HG02763 (cell line): ENCODE measurements at regions not wholly inside any gene's neighbourhood (a gene's known extent, or its start where the extent isn't known, plus 50 kb on each side); places are given as distances from the start of the nearest gene placed in this dataset.
"Not testable (repeated sequence)": the region's sequence is repeated elsewhere in the genome, so short reads cannot be mapped to it uniquely, and the experiment has no call there.

Experiments used
- ATAC-seq: cut with Tn5 transposase; IDR thresholded peaks from one replicate; pipeline ENCODE4 v1.9.1; 2021; ENCODE audit warnings: mild to moderate bottlenecking, moderate library complexity; ENCODE audit not compliant: unreplicated experiment

DNA sequence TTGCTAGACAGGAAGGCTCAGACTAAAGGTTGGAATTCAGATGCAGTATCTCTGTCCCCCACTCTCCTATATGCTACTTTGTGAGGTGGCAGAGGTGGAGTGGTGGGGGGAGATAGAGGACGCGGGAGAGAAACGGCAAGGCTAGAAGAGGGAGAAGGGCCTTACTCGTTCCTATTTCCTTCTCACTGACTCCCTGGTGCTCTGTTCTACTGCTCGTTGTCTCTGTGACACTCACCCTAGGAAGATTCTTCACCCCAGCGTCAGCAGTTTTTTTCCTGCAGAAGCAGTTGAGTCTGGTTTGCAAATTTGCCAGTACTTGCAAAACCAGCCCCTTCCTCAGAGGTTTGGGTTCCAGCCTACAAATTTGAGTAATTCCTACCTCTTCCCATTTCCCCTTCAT, 801.1 kb upstream of the SLC35B3 start:
- no peak for ATAC-seq

DNA sequence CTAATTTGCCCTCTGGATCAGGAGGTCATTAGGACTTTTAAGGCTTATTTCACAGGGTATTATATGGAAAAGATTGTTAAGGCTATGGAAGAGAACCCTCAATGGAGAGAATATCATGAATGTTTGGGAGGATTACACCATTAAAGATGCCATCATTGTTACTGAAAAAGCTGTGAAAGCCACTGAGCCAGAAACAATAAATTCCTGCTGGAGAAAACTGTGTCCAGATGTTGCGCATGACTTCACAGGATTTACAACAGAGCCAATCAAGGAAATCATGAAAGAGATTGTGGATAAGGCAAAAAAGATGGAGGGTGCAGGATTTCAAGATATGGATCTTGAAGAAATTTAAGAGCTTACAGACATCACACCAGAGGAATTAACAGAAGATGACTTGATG, 798.3 kb upstream of the SLC35B3 start:
- no peak for ATAC-seq

DNA sequence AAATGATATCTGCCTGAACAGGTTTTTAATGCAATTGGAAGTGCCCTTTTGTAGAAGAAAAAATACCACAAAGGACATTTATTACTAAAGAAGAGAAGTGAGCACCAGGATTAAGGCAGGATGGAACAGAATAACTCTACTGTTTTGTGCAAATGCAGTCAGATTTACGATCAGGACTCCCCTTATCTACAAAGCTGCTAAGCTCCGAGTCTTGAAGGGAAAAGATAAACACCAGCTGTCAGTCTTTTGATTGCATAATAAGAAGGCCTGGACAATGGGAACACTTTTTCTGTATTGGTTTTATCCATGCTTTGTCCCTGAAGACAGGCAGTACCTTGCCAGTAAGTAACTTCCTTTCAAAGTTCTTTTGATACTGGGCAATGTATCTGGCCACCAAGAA, 797.9 kb upstream of the SLC35B3 start:
- no peak for ATAC-seq

DNA sequence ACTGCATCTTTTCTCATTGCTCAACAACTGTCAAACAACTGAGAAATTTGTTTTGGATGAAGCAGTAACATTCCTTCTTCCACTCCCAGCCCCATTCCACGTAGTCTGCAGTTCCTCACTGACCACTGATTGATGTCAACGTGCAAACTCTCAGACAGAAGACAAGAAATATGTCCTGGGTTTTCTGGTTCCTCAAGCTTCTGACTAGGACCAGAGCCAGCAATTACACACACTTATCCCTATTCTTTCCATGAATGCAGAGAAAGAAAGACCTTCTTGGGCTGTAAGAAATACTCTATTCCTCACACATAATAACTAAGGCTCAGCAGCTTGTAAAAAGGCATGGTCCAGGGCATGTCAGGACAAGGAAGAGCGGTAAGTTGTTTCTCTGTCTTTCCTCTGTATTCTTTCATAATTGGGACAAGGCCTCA, 790.1 kb upstream of the SLC35B3 start:
- ATAC-seq: no peak

DNA sequence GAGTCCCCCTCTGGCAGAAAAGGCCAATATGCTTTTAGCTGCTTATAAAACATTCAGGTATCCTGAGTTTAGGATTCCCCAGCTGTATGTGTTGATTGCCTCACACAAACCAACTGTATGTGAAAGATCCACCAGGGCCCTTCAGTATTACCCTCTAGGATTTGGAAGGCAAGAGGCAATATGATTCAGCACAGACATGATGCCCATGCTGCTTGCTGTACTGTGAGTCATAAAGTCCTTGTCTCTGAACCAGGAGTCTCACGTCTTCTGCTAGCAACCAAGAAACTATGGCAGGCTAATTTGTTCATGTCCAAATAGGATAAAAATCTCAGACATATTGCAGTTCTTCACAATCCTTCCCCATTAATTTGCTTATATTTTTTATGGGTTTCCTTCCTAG, 789.2 kb upstream of the SLC35B3 start:
- ATAC-seq: no peak

DNA sequence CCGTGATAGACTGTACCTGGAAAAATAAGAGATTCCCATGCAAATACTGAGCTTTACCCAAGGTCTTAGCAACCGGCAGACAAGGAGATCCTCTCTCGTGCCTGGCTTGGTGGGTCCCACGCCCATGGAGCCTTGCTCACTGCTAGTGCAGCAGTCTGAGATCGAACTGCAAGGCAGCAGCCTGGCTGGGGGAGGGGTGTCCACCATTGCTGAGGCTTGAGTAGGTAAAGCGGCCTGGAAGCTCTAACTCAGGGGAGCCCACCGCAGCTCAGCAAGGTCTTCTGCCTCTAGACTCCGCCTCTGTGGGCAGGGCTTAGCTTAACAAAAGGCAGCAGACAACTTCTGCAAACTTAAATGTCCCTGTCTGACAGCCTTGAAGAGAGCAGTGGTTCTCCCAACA, 778.4 kb upstream of the SLC35B3 start:
- ATAC-seq: not testable (repeated sequence)

DNA sequence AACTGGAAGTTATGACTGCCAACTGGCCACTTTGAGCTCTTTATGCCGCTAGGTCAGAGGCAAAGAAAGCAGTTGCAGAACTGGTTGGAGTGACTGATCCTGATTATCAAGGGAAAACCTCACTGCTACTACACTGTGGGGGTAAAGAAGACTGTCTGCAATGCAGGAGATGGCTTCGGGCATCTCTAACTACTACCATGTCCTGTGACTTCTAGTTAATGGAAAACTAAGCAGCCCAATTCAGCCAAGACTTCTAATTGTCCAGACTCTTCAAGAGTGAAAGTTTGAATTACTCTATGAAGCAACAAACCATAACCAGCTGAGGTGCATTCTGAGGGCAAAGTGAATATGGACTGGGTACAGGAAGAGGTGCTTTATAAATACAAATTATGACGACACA, 773.6 kb upstream of the SLC35B3 start:
- no peak for ATAC-seq

DNA sequence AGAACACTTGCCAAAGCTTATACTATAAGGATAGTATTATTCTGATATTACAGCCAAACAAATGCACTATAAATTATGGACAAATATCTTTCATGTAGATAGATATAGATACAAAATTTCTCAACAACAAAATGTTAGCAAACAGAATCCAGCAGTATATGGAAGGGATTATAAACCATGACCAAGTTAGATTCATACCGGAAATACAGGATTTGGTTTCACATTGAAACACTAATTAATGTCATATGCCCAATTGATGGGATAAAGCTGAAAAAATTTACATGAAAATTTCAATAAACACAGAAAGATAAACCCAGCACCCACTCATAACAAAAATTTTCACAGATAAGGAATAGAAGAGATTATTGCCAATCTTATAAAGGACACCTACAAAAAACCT, 770.3 kb upstream of the SLC35B3 start:
- ATAC-seq: no peak

DNA sequence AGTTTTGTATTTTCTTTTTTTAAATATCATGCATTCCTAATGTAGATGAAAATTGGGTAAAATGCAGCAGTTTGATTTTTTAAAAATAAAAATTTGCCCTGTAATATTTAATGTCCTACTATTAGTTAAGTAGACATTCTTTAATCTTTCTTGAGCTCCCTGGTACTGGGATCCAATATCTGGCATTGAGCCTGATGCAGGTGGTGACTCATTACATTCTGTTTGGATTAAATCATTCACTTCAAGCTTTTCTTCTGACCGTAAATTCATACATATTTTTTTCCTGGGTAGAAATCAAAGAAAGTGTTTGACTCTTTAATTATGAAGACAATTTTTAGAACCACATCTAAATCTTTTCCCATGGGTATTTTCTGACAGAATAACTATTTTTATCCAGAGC, 768.8 kb upstream of the SLC35B3 start:
- no peak for ATAC-seq

DNA sequence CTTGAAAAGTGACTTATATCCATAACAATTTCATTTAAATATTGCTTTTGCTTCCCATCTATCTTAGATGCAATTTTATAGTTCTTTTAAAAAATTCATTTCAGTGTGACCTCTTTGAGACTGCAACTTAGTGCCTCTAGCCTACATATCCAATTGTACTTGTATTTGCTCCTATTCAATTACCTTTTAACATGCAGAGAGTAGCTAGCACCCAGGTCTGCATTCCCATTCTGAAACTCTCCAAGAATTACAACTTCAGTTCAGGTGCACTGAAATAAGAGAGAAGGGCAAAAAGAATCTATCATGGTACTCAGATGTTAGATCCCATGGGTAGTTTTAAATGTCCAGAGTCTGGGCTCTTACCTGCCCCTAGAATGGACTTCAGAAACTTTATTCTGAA, 765.4 kb upstream of the SLC35B3 start:
- ATAC-seq: no peak

DNA sequence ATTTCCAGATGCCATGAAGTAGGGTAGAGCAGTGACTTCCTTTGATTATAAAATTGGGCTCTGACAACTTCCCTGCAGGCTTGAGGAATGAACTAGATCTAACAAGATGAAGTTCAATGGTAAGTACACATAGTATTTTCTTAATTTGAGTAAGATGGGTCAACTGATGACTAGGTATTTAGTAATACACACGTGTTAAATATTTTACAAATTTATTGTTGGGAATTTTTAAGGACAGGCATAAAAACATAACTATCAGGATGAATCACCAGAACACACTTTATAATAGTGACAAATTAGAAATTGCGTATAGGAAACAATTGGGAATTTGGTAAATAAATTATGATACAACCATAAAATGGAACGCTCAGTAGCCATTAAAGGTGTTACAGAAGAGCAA, 762.4 kb upstream of the SLC35B3 start:
- no peak for ATAC-seq

DNA sequence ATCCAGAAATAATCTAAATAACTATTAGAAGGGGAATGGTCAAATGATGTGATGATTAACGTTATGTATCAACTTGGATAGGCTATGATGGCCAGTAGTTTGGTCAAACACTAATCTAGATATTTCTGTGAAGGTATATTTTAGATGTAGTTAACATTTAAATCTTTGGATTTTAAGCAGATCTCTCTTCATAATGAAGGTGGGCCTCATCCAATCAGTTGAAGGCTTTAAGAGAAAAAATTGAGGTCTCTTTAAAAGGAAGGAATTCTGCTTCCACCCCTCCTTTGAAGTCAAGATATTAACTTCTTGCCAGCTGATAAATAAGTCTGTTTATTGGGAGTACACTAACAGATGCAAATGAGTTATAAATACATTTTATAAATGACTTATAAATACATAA, 760.0 kb upstream of the SLC35B3 start:
- no peak for ATAC-seq

DNA sequence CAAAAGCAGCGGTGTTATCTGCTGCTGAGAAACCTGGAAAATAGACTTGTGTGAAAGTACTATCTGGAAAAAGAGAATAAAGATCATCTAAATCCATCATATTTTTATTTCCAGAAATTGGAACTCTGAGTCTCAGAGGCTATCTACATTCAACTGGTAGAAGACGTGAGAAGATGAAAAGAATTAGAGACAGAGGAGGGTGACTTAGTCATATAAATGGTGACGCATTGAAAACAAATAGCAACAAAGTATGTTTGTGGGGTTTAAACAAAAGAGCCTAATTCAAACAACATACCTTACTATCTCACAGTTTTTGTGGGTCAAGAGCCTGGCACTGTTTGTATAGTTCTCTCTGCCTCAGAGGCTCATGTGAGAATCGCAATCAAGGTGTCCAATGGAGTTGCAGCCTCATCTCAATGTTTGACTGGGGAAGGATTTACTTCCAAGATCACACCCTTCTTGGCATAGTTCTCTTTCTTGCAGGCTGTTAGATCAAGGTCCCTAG, 757.1 kb upstream of the SLC35B3 start:
- ATAC-seq: no peak

DNA sequence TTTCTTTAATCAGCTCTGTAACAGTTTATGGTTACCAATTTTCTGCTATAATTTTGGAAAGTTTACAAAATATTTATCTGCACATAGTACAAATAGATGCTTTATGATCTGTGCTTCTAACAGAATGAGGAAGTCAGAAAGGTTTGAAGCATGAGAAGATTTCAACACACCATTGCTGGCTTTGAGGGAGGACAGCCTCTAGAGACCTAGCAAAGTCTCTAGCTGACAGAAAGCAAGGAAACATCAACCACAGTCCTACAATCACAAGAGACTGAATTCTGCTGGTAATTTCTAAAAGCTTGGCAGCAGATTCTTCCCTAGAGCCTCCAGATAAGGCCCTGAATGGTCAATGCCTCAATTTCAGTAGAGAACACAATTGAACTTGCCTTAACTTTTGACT, 750.8 kb upstream of the SLC35B3 start:
- ATAC-seq: no peak

DNA sequence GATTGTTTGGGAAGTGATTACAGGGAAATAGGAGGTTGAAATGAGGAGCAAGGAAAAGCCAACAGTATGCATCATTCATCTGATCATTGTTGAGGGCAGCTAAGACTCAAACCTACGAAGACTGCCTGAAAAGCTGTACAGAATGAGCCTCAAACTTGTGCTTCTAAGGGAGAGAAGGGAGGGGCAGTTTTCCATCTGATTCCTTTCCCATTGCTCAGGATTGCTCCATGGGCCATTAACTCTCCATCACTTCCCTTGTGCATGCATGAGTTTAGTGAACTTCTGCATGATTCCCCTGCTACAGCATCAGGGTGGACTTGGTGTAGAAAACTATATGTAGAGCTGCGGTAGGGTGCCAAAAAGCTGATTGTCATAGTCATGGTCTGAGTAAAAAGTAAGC, 742.7 kb upstream of the SLC35B3 start:
- ATAC-seq: no peak

DNA sequence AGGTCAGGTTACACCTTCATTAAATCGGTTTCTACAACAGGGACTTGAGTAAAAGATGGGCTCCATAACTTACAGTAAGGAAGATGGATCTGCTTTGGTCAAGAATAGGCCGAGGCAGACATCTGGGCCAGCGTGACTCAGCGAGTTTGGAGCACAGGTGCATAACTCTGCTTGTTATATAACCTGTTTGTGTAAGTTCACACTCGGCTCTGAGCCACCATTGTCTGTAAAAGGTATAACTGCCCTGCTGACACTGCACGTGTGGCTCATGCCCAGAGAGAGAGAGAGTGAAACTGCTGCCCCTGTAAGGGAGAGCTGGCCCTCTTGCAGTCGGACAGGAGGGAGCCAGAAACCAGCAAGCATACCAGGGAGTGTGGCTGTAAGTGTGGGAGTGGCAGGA, 737.9 kb upstream of the SLC35B3 start:
- no peak for ATAC-seq

DNA sequence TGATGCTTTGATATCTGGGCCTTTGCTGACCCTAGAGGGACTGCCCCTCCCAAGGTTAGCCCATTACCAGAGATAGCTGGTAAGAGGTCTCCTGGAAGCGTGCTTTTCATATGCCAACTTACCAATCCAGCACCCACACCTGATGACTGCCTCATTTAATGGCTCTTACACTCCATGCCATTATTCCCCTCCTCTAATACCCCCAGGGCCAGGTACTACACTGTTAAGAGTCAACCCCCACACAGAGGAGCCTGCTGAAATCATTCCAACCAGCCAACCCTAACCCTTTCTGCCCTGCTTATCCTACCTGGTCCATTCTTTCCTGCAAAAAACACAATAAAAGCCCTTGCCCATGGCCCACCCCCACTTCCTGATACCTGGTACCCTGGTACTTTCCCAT, 736.8 kb upstream of the SLC35B3 start:
- no peak for ATAC-seq

DNA sequence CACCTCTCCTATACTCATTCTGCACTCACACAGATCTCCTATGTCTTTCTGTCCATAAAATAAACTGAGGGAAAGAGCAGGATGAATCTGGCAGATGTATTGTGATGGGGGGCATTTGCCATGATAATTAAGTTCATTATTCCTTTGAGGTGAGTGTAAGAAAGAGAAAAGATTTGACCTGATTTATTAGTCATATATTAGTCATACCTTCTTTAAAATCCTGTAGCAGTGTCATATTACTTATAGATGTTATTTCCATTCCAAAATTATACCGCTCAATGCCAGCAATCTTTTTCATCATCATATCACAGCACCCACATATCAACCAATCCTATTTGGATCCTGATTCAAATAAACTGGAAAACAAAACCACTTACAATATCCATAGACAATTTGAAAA, 733.3 kb upstream of the SLC35B3 start:
- ATAC-seq: no peak

DNA sequence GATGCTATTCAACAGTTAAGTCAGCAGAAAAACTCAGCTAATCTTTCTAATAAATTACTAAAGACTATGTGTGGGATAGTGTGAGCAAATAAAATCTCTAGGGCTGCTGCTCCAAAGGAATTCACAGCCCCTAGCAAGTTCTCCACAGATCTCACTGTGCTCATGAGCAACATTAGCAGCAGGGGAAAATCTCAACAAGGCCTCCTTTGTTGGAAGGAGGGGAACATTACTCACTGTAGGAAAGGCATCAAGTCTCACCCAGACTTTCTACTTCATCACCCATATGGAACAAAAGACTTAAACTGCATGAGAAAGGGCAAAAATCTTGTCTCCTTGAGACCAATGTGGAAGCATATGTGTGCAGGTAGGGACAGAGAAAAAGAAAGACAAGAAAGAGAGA, 726.4 kb upstream of the SLC35B3 start:
- no peak for ATAC-seq

DNA sequence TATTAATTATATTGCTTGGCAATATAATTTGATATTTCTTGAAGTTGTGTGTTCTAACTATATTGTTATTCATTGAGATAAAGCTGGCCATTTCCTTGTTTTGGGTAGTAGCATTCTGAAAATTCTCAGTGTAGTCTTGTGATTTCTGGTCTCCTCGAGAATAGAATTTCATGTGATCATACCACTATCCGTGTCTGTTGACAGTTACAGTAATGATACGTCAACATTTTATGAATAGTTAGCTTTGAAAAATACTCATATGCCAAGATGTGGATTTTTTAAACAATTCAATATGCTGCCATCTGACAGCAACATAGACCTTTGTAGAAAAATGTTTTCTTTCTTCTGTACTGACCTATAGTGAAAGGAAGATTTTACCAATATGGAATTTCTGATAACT, 723.7 kb upstream of the SLC35B3 start:
- no peak for ATAC-seq

DNA sequence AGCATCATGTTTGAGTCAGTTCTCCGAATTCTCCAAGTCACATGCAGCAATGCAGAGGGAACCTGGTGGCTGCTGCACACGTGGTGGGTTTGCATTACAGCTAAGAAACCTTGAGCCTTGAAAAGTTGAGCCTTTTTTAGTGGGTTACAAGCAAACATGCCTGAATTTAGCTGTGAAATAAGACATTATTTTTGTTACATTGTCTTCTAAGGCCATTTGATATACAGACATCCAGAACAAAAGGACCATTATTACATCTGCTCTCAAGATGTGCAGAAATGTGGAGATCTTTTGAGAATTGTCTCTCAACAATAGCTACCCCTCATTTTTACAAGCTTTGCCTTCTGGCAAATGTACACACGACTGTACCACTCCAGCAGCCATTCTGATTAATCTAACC, 720.5 kb upstream of the SLC35B3 start:
- no peak for ATAC-seq

DNA sequence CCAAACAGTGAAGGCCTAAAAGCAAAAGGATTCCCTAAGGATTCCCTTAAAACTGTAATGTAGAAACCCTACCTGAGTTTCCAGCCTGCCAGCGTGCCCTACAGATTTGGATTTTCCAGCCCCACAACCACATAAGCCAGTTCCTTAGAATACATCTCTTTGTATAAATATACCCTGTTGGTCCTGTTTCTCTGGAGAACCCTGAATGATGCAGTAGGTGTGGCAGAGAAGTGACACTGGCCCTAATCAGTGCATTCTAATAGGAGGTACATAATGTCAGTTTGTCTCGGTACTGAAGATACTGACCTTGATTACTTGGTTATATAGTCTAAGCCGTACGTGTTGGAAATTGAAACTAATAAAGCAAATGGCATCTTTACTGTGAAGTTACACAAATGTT, 707.8 kb upstream of the SLC35B3 start:
- ATAC-seq: no peak

DNA sequence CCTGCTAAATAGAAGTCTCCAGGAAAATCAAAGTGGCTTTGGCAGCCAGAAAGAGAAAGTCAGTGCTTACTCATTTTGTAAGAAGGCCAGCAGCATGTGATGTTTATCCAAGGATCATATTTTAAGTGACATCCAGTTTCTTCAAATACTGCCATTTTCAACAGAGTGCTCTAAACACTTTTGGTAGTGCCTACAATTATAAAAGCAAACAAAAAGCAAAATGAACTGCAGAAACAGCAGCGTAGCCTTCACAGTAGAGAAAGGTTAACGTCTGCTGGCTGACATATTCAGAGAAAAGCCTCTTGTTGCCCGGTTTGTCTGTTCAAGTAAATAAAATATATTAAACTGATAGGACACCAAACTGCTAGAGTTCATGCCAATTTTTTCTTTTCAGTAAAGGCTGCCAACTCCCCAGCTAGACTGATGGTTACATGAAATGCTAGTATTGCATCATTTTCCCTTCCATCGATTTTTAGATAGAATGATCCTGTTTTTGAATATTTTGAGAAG, 705.7 kb upstream of the SLC35B3 start:
- no peak for ATAC-seq

DNA sequence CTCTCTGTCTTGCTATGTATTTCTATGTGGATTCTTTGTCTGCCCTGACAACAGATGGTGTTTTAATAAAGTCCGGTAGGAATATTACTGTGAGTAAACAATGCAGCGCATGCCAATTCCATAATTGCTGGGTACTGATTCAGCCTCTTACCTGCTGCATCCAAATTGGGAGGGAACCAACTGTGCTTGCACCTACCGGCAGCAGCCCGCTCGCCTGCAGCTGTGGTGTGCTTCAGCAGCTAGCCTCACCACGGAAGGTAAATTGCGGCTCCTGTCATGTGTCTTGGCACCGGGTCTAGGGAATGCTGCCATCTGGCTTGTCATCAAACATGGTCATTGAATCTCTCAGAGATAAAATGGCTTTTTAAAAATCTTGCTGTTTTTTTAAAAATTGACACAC, 704.8 kb upstream of the SLC35B3 start:
- no peak for ATAC-seq
